ENCODE measurements at regions not wholly inside any gene's neighbourhood (a gene's known extent, or its start where the extent isn't known, plus 50 kb on each side); places are given as distances from the start of the nearest gene placed in this dataset.

DNA sequence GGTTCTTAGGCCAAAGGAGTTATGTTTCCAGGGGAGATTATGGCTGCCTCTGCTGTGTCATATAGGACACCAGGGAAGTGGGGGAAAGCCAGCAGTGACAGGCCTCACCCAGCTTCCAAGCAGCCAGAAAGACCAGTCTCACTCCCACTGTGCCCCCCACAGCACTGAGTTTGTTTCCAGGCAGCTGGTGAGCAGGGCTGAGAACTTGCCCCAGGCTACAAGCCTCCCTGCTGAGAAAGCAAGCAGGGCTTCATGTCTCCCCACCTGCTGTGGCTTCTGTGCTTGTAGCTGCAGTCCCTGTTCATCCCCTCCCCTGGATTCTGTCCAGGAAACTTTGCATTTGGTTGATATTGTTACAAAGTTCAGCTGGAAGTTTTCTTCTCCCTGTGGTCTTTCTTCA lies 376.3 kb downstream of the PDCD6IP start:
- TF ChIP-seq, protein P1, sequence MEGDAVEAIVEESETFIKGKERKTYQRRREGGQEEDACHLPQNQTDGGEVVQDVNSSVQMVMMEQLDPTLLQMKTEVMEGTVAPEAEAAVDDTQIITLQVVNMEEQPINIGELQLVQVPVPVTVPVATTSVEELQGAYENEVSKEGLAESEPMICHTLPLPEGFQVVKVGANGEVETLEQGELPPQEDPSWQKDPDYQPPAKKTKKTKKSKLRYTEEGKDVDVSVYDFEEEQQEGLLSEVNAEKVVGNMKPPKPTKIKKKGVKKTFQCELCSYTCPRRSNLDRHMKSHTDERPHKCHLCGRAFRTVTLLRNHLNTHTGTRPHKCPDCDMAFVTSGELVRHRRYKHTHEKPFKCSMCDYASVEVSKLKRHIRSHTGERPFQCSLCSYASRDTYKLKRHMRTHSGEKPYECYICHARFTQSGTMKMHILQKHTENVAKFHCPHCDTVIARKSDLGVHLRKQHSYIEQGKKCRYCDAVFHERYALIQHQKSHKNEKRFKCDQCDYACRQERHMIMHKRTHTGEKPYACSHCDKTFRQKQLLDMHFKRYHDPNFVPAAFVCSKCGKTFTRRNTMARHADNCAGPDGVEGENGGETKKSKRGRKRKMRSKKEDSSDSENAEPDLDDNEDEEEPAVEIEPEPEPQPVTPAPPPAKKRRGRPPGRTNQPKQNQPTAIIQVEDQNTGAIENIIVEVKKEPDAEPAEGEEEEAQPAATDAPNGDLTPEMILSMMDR (IDR thresholded peaks at IDR 0.05 in 8 of 11, conservative IDR thresholded peaks at IDR 0.05 in 3 of 11): no peak
- TF ChIP-seq POLR2A (IDR thresholded peaks at IDR 0.05) (no peak), POLR2AphosphoS5 (IDR thresholded peaks at IDR 0.05) (no peak)

Measured in spleen (tissue), 7 donors.